Body of pancreas (tissue), 4 donors: ENCODE measurements at regions not wholly inside any gene's neighbourhood (a gene's known extent, or its start where the extent isn't known, plus 50 kb on each side); places are given as distances from the start of the nearest gene placed in this dataset.

ENCODE experiments used
- POLR2A ChIP-seq, 3 donors: fragments of 450-650 bp; IDR thresholded peaks; one replicate each; pipeline ENCODE4 v1.6.1; 2016; ENCODE audit warnings: antibody characterized with exemption in 3 of 3, mild to moderate bottlenecking in 2 of 3
- TF ChIP-seq, protein P1 (sequence below), 7 experiments: fragments of 450-650 bp in 4 of 7; fragments of 200-600 bp in 3 of 7; sonication (generic) in 3 of 7; IDR thresholded peaks; one replicate each; pipeline ENCODE4 v1.5.1; 2016 to 2019; ENCODE audit warnings: antibody characterized with exemption in 7 of 7

DNA sequence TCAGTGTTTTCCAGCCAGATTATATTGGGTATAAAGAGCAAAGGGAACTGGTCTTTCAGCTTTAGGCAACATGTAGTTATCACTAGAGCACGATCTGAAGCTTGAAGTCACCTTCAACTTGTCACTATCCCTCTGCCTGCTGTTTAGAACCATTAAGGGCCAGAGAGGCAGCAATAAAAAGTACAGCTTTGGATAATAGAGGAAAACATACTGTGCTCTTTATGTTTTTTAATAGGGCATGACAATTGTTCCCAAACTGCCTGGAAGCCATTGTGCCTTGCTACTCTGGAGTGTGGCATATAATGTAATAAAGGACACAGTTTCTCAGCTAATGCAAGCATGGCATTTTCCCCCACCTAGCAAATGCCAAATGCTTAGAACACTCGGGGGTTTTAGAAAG is 1912.0 kb upstream of the RAG2 start:
- TF ChIP-seq, protein P1, sequence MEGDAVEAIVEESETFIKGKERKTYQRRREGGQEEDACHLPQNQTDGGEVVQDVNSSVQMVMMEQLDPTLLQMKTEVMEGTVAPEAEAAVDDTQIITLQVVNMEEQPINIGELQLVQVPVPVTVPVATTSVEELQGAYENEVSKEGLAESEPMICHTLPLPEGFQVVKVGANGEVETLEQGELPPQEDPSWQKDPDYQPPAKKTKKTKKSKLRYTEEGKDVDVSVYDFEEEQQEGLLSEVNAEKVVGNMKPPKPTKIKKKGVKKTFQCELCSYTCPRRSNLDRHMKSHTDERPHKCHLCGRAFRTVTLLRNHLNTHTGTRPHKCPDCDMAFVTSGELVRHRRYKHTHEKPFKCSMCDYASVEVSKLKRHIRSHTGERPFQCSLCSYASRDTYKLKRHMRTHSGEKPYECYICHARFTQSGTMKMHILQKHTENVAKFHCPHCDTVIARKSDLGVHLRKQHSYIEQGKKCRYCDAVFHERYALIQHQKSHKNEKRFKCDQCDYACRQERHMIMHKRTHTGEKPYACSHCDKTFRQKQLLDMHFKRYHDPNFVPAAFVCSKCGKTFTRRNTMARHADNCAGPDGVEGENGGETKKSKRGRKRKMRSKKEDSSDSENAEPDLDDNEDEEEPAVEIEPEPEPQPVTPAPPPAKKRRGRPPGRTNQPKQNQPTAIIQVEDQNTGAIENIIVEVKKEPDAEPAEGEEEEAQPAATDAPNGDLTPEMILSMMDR (IDR thresholded peaks at IDR 0.05) = no peak
- no peak for TF ChIP-seq POLR2A (IDR thresholded peaks at IDR 0.05)
